Muscle of leg (tissue), 3 donors: ENCODE measurements at regions not wholly inside any gene's neighbourhood (a gene's known extent, or its start where the extent isn't known, plus 50 kb on each side); places are given as distances from the start of the nearest gene placed in this dataset.
"Not testable (repeated sequence)": the region's sequence is repeated elsewhere in the genome, so short reads cannot be mapped to it uniquely, and the experiment has no call there.

ENCODE experiments used
- DNase-seq: peaks from one replicate; pipeline ENCODE4 v3.0.0; 2013
- H3K27ac ChIP-seq: one replicate; pipeline ENCODE4 v1.5.1; 2013; ENCODE audit warnings: mild to moderate bottlenecking, low read length, control low read depth
- H3K27me3 ChIP-seq: one replicate; pipeline ENCODE4 v1.6.1; 2013; ENCODE audit warnings: low read length; ENCODE audit not compliant: control insufficient read depth, insufficient read depth
- H3K36me3 ChIP-seq: one replicate; pipeline ENCODE4 v1.6.1; 2013; ENCODE audit warnings: low read length; ENCODE audit not compliant: control insufficient read depth, insufficient read depth
- H3K4me1 ChIP-seq: one replicate; pipeline ENCODE4 v1.6.1; 2013; ENCODE audit warnings: low read length; ENCODE audit not compliant: control insufficient read depth, insufficient read depth
- H3K4me3 ChIP-seq: one replicate; pipeline ENCODE4 v1.5.1; 2013; ENCODE audit warnings: low read length, control low read depth
- H3K9me3 ChIP-seq: replicated peaks from 2 replicates; pipeline ENCODE4 v1.6.1; 2013; ENCODE audit warnings: low read depth, low read length; ENCODE audit not compliant: control insufficient read depth
- WGBS: methylation state at CpG from one replicate; pipeline ENCODE4 v1.1.5; 2013; ENCODE audit warnings: missing lambda C conversion rate; ENCODE audit not compliant: insufficient coverage; 5-methylcytosine and 5-hydroxymethylcytosine counted together

- Histone ChIP-seq H3K36me3 (no peaks in the 10 kb centered on the region), H3K27ac (no peak overlapping the region), H3K9me3 (no peaks in the 10 kb centered on the region), H3K27me3 (no peaks in the 10 kb centered on the region), H3K4me3 (no peak overlapping the region), H3K4me1 (no peaks in the 10 kb centered on the region)
- DNase-seq = no peak
- WGBS = 43% methylated on average over 2 of the region's 3 CpGs
These were observed 309.2 kb upstream of the MAP3K7 start for GRCh38 chr6:90896075-90896547.

- Histone ChIP-seq H3K9me3 (no peaks in the 10 kb centered on the region), H3K36me3 (no peaks in the 10 kb centered on the region), H3K27ac (no peak overlapping the region), H3K4me1 (no peaks in the 10 kb centered on the region), H3K4me3 (no peak overlapping the region), H3K27me3 (no peaks in the 10 kb centered on the region)
- WGBS = 83% methylated on average over 1 of the region's 9 CpGs
- DNase-seq = peak; percentile 14
These were observed 308.6 kb upstream of the MAP3K7 start for GRCh38 chr6:90895299-90896074.

DNA sequence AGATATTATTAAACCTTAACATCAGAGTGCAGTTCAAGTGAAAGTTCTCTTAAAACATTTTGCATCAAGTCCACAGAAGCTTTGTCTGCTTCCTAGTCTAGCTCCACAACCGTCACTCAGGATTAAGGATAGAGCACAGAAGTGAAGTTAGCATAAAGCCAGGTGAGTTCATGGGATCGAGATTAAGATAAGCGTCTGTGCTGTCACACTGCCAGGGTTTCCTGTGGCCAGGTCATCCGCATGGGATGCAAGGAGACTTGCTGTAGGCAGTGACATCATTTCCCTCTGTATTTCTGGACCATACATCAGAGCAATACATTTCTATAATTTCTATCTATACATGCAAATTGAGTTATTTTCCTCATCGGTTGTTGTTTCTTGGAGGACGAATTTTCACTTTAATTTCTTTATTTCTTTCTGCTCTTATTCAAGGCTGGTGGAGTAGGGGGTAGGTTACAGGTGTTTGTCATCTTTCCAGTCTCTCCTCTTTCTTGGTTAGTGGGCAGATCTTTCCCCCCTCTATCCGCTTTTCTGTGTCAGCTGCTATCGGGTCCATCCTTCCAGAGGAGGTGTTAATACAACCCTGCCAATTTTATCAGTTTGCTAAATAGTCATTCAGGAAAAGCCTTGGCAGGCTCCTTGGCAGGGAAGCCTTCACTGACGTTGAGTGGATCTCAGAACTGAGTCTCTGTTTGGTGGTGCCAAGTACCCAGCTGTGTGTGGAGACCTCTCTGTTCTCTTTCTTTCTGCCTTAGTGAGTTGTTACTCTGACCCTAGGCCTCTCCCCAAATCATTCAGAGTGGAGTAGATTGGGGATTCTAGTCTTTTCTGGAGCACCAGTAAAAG, 307.6 kb upstream of the MAP3K7 start:
- WGBS = 34% methylated on average over 2 of the region's 9 CpGs
- no peaks in the 10 kb centered on the region for H3K36me3 ChIP-seq
- H3K9me3 ChIP-seq = no peaks in the 10 kb centered on the region
- no peaks in the 10 kb centered on the region for H3K4me1 ChIP-seq
- no peak overlapping the region for H3K4me3 ChIP-seq
- no peak overlapping the region for H3K27ac ChIP-seq
- DNase-seq = no peak
- no peaks in the 10 kb centered on the region for H3K27me3 ChIP-seq

DNA sequence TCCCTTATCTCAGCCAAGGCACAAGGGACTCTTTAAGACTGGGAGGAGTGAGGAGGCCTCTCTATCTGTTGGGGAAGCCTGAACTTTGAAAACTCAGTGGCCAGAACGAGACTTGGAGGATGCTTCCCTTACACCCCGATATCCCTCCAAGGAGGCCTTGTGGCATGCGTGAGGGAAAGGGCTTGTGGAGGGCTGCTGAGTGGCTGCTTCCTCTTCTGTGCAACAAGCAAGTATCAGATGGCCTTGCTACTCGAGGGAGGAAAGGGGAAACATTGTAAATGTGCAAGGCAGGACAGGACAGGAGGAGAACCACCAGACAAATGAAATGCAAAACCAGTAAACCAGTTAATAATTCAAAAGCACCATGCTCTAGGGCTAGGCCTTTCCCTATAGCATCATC, 306.5 kb upstream of the MAP3K7 start:
- Histone ChIP-seq H3K4me3 (no peak overlapping the region), H3K4me1 (no peaks in the 10 kb centered on the region), H3K36me3 (no peaks in the 10 kb centered on the region), H3K27ac (no peak overlapping the region), H3K27me3 (no peaks in the 10 kb centered on the region), H3K9me3 (no peaks in the 10 kb centered on the region)
- no peak for DNase-seq
- WGBS = 100% methylated on average over 1 of the region's 4 CpGs

DNA sequence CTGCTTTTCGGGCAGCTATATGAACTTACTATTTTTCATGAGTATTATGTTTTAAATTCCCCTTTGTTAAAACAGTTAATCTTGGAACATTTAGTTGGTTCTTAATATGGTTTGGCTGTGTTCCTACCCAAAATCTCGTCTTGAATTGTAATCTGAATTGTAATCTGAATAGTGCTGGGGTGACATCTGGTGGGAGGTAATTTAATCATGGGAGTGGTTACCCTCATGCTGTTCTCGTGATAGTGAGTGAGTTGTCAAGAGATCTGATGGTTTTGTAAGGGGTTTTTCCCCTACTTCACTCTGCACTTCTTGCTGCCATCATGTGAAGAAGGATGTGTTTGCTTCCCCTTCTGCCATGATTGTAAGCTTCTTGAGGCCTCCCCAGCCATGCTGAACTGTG, 305.4 kb upstream of the MAP3K7 start:
- DNase-seq = peak; percentile 46
- H3K27ac ChIP-seq = no peak overlapping the region
- H3K4me1 ChIP-seq = no peaks in the 10 kb centered on the region
- H3K9me3 ChIP-seq = no peaks in the 10 kb centered on the region
- H3K4me3 ChIP-seq = no peak overlapping the region
- no peaks in the 10 kb centered on the region for H3K27me3 ChIP-seq
- no peaks in the 10 kb centered on the region for H3K36me3 ChIP-seq
- WGBS = no CpG with 5 or more reads among the region's 3 CpGs

- Histone ChIP-seq H3K4me3 (no peak overlapping the region), H3K27ac (no peak overlapping the region), H3K27me3 (no peaks in the 10 kb centered on the region), H3K9me3 (no peaks in the 10 kb centered on the region), H3K4me1 (no peaks in the 10 kb centered on the region), H3K36me3 (no peaks in the 10 kb centered on the region)
- no peak for DNase-seq
- WGBS = no CpG with 5 or more reads among the region's 5 CpGs
These were observed 304.5 kb upstream of the MAP3K7 start for GRCh38 chr6:90891355-90891754.

GRCh38 chr6:90890683-90891330, 303.9 kb upstream of the MAP3K7 start:
- Histone ChIP-seq H3K9me3 (no peaks in the 10 kb centered on the region), H3K4me3 (no peak overlapping the region), H3K27ac (no peak overlapping the region), H3K4me1 (no peaks in the 10 kb centered on the region), H3K36me3 (no peaks in the 10 kb centered on the region), H3K27me3 (no peaks in the 10 kb centered on the region)
- DNase-seq = peak; percentile 61
- no CpG with 5 or more reads among the region's 8 CpGs for WGBS

GRCh38 chr6:90887764-90888163, 300.9 kb upstream of the MAP3K7 start:
- no peaks in the 10 kb centered on the region for H3K27me3 ChIP-seq
- no peak overlapping the region for H3K4me3 ChIP-seq
- DNase-seq = no peak
- peaks cover 2% of the 10 kb centered on the region for H3K9me3 ChIP-seq
- no peak overlapping the region for H3K27ac ChIP-seq
- H3K4me1 ChIP-seq = no peaks in the 10 kb centered on the region
- no peaks in the 10 kb centered on the region for H3K36me3 ChIP-seq

DNA sequence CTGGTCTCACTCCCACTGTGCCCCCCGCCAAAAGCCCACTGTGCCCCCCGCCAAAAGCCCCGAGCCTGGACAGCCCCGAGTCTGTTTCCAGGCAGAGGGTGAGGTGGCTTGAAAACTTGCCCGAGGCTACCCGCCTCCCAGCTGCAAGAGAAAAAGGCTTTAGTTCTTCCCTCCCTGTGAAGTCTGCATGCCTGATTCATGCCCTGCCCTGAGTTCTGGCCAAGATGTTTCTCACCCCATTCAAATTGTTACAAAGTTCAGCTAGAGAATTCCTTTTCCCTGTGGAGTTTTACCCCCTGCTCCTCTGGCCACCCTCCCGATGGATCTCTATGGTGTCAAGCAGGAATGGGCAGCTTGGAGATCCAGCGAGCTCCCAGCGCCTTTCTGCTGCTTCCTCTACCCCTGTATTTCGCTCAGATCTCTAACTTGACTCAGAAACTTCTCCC, 298.8 kb upstream of the MAP3K7 start:
- no peak overlapping the region for H3K27ac ChIP-seq
- 77% methylated on average over 3 of the region's 10 CpGs for WGBS
- no peaks in the 10 kb centered on the region for H3K27me3 ChIP-seq
- peaks cover 2% of the 10 kb centered on the region for H3K9me3 ChIP-seq
- DNase-seq = no peak
- H3K36me3 ChIP-seq = no peaks in the 10 kb centered on the region
- H3K4me1 ChIP-seq = no peaks in the 10 kb centered on the region
- H3K4me3 ChIP-seq = no peak overlapping the region

GRCh38 chr6:90885137-90885536, 298.3 kb upstream of the MAP3K7 start:
- H3K9me3 ChIP-seq, DNase-seq, H3K27ac ChIP-seq, H3K4me1 ChIP-seq, H3K36me3 ChIP-seq, H3K4me3 ChIP-seq, H3K27me3 ChIP-seq: not testable (repeated sequence)
- WGBS = 100% methylated on average over 1 of the region's 4 CpGs
